ENCODE measurements at regions not wholly inside any gene's neighbourhood (a gene's known extent, or its start where the extent isn't known, plus 50 kb on each side); places are given as distances from the start of the nearest gene placed in this dataset.

- WGBS (ENCODE audit: low lambda C conversion rate), result 0% methylated on average over 2 of the region's 2 CpGs
- no peaks in the 10 kb centered on the region for H3K36me3 ChIP-seq (replicated peaks in 1 of 2; ENCODE audit: control insufficient read depth in 1 of 2, insufficient read depth in 2 of 2, low read length in 1 of 2)
- TF ChIP-seq USF1 (IDR thresholded peaks at IDR 0.05; ENCODE audit: borderline replicate concordance, low read depth), result no peak
- no peak for TF ChIP-seq RAD21 (IDR thresholded peaks at IDR 0.05; ENCODE audit: low read length)
- no peak for TF ChIP-seq FOSL2 (IDR thresholded peaks at IDR 0.05; ENCODE audit: borderline replicate concordance, low read depth)
- TF ChIP-seq EZH2phosphoT487 (IDR thresholded peaks at IDR 0.05; ENCODE audit: borderline replicate concordance, low read depth), result no peak
- TF ChIP-seq YY1 (IDR thresholded peaks at IDR 0.05; ENCODE audit: low read depth), result no peak
- TF ChIP-seq SMC3 (IDR thresholded peaks at IDR 0.05; ENCODE audit: low read depth, low read length), result no peak
- no peak for TF ChIP-seq MEF2A (IDR thresholded peaks at IDR 0.05; ENCODE audit: borderline replicate concordance, low read depth)
- TF ChIP-seq RCOR1 (IDR thresholded peaks at IDR 0.05; ENCODE audit: low read length), result no peak
- no peak for TF ChIP-seq NRF1 (IDR thresholded peaks at IDR 0.05; ENCODE audit: low read depth, low read length)
- TF ChIP-seq POLR2AphosphoS5 (IDR thresholded peaks at IDR 0.05; ENCODE audit: low read depth, low read length), result no peak
- TF ChIP-seq EP300 (IDR thresholded peaks at IDR 0.05; ENCODE audit: borderline replicate concordance in 1 of 2, low read depth in 1 of 2, low read length in 1 of 2), result no peak
- TF ChIP-seq NFIC (IDR thresholded peaks at IDR 0.05; ENCODE audit: borderline replicate concordance), result no peak
- no peak for TF ChIP-seq TAF1 (IDR thresholded peaks at IDR 0.05; ENCODE audit: borderline replicate concordance, low read depth, low read length)
- TF ChIP-seq JUND (IDR thresholded peaks at IDR 0.05), result no peak
- TF ChIP-seq GATA2 (CRISPR knock-in tag; IDR thresholded peaks at IDR 0.05), result no peak
- TF ChIP-seq CTCF (IDR thresholded peaks at IDR 0.05), result no peak
- no peak for TF ChIP-seq TCF12 (IDR thresholded peaks at IDR 0.05)
- H2AFZ ChIP-seq (ENCODE audit: low read depth), result no peak overlapping the region
- no peaks in the 10 kb centered on the region for H4K20me1 ChIP-seq (ENCODE audit: insufficient read depth)
- no peaks in the 10 kb centered on the region for H3K27me3 ChIP-seq (ENCODE audit: insufficient read depth)
- H3K9ac ChIP-seq, result no peak overlapping the region
- no peak overlapping the region for H3K4me3 ChIP-seq (ENCODE audit: low read depth in 2 of 2, low read length in 1 of 2)
- H3K4me1 ChIP-seq (ENCODE audit: control insufficient read depth in 1 of 2, insufficient read depth in 2 of 2, low read depth in 1 of 2, low read length in 1 of 2), result no peaks in the 10 kb centered on the region
- no peak overlapping the region for H3K4me2 ChIP-seq
- POLR2A ChIA-PET, result no interaction called here
- no peaks in the 10 kb centered on the region; the same call in 1 of the 2 replicates for H3K9me3 ChIP-seq
- no peak overlapping the region for H3K27ac ChIP-seq (ENCODE audit: low read depth in 2 of 2, low read length in 1 of 2)
- CTCF ChIA-PET, result no interaction called here
- no peaks in the 10 kb centered on the region for H3K79me2 ChIP-seq (ENCODE audit: insufficient read depth)
- DNase-seq, result no peak
- no peaks in the 10 kb centered on the region for H3F3A ChIP-seq (replicated peaks; ENCODE audit: insufficient read depth)
- H3K9me2 ChIP-seq, result no peaks in the 10 kb centered on the region
These were observed 308.8 kb upstream of the EPHA7 start for GRCh38 chr6:93728150-93728549.

- CTCF ChIA-PET, result no interaction called here
- Histone ChIP-seq H3K4me2 (no peak overlapping the region), H4K20me1 (ENCODE audit: insufficient read depth) (no peaks in the 10 kb centered on the region), H3F3A (replicated peaks; ENCODE audit: insufficient read depth) (no peaks in the 10 kb centered on the region), H3K79me2 (ENCODE audit: insufficient read depth) (no peaks in the 10 kb centered on the region), H3K36me3 (replicated peaks in 1 of 2; ENCODE audit: control insufficient read depth in 1 of 2, insufficient read depth in 2 of 2, low read length in 1 of 2) (no peaks in the 10 kb centered on the region), H3K27ac (ENCODE audit: low read depth in 2 of 2, low read length in 1 of 2) (no peak overlapping the region), H3K9me2 (no peaks in the 10 kb centered on the region), H3K9me3 (no peaks in the 10 kb centered on the region), H3K4me3 (ENCODE audit: low read depth in 2 of 2, low read length in 1 of 2) (no peak overlapping the region), H3K4me1 (ENCODE audit: control insufficient read depth in 1 of 2, insufficient read depth in 2 of 2, low read depth in 1 of 2, low read length in 1 of 2) (no peaks in the 10 kb centered on the region), H3K9ac (no peak overlapping the region), H2AFZ (ENCODE audit: low read depth) (no peak overlapping the region), H3K27me3 (ENCODE audit: insufficient read depth) (no peaks in the 10 kb centered on the region)
- under 1% methylated on average over 3 of the region's 3 CpGs for WGBS (ENCODE audit: low lambda C conversion rate)
- DNase-seq, result no peak
- POLR2A ChIA-PET, result no interaction called here
- TF ChIP-seq RFX5 (IDR thresholded peaks at IDR 0.05; ENCODE audit: low read length), result no peak
- TF ChIP-seq FOXM1 (IDR thresholded peaks at IDR 0.05; ENCODE audit: low read depth), result no peak
- no peak for TF ChIP-seq RAD21 (IDR thresholded peaks at IDR 0.05; ENCODE audit: low read length)
- TF ChIP-seq USF2 (IDR thresholded peaks at IDR 0.05; ENCODE audit: borderline replicate concordance, low read depth, low read length), result no peak
- no peak for TF ChIP-seq YY1 (IDR thresholded peaks at IDR 0.05; ENCODE audit: low read depth)
- no peak for TF ChIP-seq NRF1 (IDR thresholded peaks at IDR 0.05; ENCODE audit: low read depth, low read length)
- no peak for TF ChIP-seq NFIC (IDR thresholded peaks at IDR 0.05; ENCODE audit: borderline replicate concordance)
- no peak for TF ChIP-seq TAF1 (IDR thresholded peaks at IDR 0.05; ENCODE audit: borderline replicate concordance, low read depth, low read length)
- no peak for TF ChIP-seq REST (IDR thresholded peaks at IDR 0.05; ENCODE audit: low read depth, low read length)
- no peak for TF ChIP-seq MXI1 (IDR thresholded peaks at IDR 0.05; ENCODE audit: low read depth, low read length)
- no peak for TF ChIP-seq RXRA (IDR thresholded peaks at IDR 0.05; ENCODE audit: borderline replicate concordance, low read depth)
- TF ChIP-seq SMC3 (IDR thresholded peaks at IDR 0.05; ENCODE audit: low read depth, low read length), result no peak
- no peak for TF ChIP-seq GABPA (IDR thresholded peaks at IDR 0.05; ENCODE audit: low read depth)
These were observed 308.1 kb upstream of the EPHA7 start for GRCh38 chr6:93727447-93727846.

Measured in SK-N-SH (cell line).